Dedifferentiated amniotic fluid mesenchymal stem cell (primary cell): ENCODE measurements at regions not wholly inside any gene's neighbourhood (a gene's known extent, or its start where the extent isn't known, plus 50 kb on each side); places are given as distances from the start of the nearest gene placed in this dataset.
A peak's percentile ranks its signal among the peaks of the same experiment; 100 is the strongest.
"Not testable (repeated sequence)": the region's sequence is repeated elsewhere in the genome, so short reads cannot be mapped to it uniquely, and the experiment has no call there.

ENCODE experiments used
- DNase-seq: peaks from one replicate; pipeline ENCODE4 v3.0.0-alpha.2; 2016; ENCODE audit errors: extremely low spot score

- DNase-seq = peak; percentile 21
Observed at GRCh38 chr4:31187979-31188378, 467.8 kb downstream of the PCDH7 start.

GRCh38 chr4:31189938-31190337 lies 469.8 kb downstream of the PCDH7 start:
- no peak for DNase-seq

- no peak for DNase-seq
Observed at GRCh38 chr4:31190671-31191070, 470.5 kb downstream of the PCDH7 start.

- no peak for DNase-seq
Observed at GRCh38 chr4:31192341-31192740, 472.2 kb downstream of the PCDH7 start.

GRCh38 chr4:31193521-31193920 lies 473.4 kb downstream of the PCDH7 start:
- no peak for DNase-seq

GRCh38 chr4:31194823-31195222 lies 474.7 kb downstream of the PCDH7 start:
- DNase-seq = no peak

- DNase-seq = no peak
Observed at GRCh38 chr4:31199644-31200043, 479.5 kb downstream of the PCDH7 start.

GRCh38 chr4:31202054-31202453 lies 481.9 kb downstream of the PCDH7 start:
- DNase-seq = not testable (repeated sequence)

- no peak for DNase-seq
Observed at GRCh38 chr4:31204874-31205273, 484.7 kb downstream of the PCDH7 start.

- no peak for DNase-seq
Observed at GRCh38 chr4:31220921-31221320, 500.8 kb downstream of the PCDH7 start.

- no peak for DNase-seq
Observed at GRCh38 chr4:31228068-31228467, 507.9 kb downstream of the PCDH7 start.

GRCh38 chr4:31230594-31230993 lies 510.4 kb downstream of the PCDH7 start:
- no peak for DNase-seq

- DNase-seq = no peak
Observed at GRCh38 chr4:31234494-31234893, 514.3 kb downstream of the PCDH7 start.

- no peak for DNase-seq
Observed at GRCh38 chr4:31234901-31235300, 514.7 kb downstream of the PCDH7 start.

- DNase-seq = no peak
Observed at GRCh38 chr4:31236020-31236638, 516.0 kb downstream of the PCDH7 start.

- no peak for DNase-seq
Observed at GRCh38 chr4:31236639-31237173, 516.5 kb downstream of the PCDH7 start.

GRCh38 chr4:31237233-31237632 lies 517.1 kb downstream of the PCDH7 start:
- DNase-seq = no peak

- DNase-seq = no peak
Observed at GRCh38 chr4:31239886-31240285, 519.7 kb downstream of the PCDH7 start.

GRCh38 chr4:31241504-31242106 lies 521.4 kb downstream of the PCDH7 start:
- DNase-seq = no peak

- DNase-seq = peak; percentile 34
Observed at GRCh38 chr4:31246856-31247255, 526.7 kb downstream of the PCDH7 start.

GRCh38 chr4:31259119-31259518 lies 539.0 kb downstream of the PCDH7 start:
- DNase-seq = no peak

GRCh38 chr4:31261632-31262031 lies 541.5 kb downstream of the PCDH7 start:
- no peak for DNase-seq

- DNase-seq = not testable (repeated sequence)
Observed at GRCh38 chr4:31266094-31266493, 545.9 kb downstream of the PCDH7 start.
